Stimulated activated CD4-positive, alpha-beta T cell treated with anti-CD3 and anti-CD28 coated beads, Interleukin-4, amount 100 ng/mL, for 48 hours (primary cell): ENCODE measurements at regions not wholly inside any gene's neighbourhood (a gene's known extent, or its start where the extent isn't known, plus 50 kb on each side); places are given as distances from the start of the nearest gene placed in this dataset.

ENCODE experiments used
- DNase-seq, 2 donors: peaks; one replicate each; pipeline ENCODE4 v3.0.0-alpha.2; 2020; ENCODE audit warnings: low read depth in 2 of 2

DNA sequence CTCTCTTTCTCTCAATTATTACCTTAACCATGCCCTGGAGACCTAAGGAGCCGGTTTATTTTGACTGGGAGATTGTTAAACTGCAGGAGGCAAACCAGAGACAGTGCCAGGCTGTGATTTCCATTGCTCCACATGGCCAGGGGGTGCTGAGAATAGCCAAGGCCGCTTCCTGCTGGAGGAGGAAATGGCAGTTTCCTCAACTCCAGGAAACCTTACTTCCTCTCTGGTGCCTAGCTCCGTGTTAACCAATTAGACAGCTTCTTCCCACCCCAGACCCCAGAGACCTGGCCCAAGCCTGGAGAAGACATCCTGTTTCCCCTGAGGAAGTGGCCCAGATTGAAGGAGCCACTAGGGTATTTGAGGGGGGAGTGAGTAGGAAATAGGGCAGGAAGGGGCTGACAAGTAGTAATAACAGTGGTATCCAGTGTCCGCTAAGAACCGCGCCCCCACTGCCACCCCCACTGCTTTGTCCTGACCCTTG lies 161.2 kb downstream of the PLPP3 start:
- no peak for DNase-seq

GRCh38 chr1:56417646-56418045 lies 161.7 kb downstream of the PLPP3 start:
- no peak for DNase-seq

- DNase-seq = no peak
Observed at GRCh38 chr1:56416495-56416894, 162.9 kb downstream of the PLPP3 start.

GRCh38 chr1:56415720-56416119 lies 163.6 kb downstream of the PLPP3 start:
- DNase-seq = no peak

DNA sequence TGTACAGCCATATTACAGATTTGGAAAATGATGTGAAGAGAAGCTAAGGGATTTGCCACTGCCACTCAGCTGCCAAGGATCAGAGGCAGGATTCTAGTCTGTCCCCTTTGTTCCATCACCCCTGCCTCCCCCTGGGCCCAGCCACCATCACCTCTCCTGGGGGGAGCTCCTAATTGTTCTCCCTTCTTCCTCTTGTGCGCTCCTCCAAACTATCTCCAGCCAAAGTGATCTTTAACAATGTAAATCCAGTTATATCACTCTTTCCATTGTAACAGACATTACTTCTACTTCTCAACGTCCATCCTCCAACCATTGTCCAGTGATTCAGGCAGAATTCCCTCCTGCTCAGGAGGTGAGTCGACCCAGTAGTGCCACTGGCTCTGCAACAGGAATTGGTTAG lies 164.1 kb downstream of the PLPP3 start:
- no peak for DNase-seq

- DNase-seq = no peak
Observed at GRCh38 chr1:56414728-56415224, 164.6 kb downstream of the PLPP3 start.

DNA sequence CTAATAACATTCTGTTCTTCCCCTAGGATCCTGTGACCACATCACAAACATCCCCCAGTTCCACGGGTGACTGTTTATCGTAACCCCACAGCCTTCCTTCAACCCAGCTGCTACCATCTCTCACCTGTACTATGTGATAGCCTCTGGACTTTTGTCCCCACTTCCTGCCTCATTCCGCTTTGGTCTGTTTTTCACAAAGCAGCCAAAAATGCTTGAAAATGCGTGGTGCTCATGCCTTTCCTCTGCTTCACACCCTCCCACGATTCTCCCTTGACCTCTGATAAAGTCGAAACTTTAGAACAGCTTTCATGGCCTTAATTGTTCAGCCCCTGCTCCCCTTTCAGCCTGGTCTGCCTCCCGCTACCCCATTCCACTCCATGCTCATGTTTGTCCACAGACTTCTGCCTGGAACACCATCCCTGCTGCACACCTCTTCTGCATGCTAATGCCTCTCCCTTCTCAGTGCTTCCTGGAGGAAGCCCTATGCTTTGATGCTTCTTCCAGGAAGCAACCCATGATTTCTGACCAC lies 165.6 kb downstream of the PLPP3 start:
- DNase-seq = no peak

GRCh38 chr1:56411484-56412180 lies 167.7 kb downstream of the PLPP3 start:
- DNase-seq = no peak

DNA sequence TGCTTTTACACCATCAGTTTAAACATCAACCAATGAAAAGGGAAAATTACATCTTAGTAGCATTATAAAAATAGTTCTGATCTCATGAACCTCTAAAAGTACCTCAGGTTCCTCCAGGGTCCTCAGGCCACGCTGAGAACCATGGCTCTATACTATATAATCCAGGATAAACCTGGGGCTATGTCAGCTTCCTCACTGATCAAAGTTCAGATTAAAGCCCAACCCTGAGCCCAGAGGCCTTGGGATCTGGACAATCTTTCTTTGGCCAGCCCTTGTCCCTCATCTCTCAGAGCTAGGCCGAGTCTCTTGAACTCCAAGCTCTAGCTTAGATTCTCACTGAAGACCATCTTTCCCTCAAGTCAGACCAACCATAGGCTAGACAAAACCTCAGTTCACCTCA lies 168.3 kb downstream of the PLPP3 start:
- DNase-seq = no peak

DNA sequence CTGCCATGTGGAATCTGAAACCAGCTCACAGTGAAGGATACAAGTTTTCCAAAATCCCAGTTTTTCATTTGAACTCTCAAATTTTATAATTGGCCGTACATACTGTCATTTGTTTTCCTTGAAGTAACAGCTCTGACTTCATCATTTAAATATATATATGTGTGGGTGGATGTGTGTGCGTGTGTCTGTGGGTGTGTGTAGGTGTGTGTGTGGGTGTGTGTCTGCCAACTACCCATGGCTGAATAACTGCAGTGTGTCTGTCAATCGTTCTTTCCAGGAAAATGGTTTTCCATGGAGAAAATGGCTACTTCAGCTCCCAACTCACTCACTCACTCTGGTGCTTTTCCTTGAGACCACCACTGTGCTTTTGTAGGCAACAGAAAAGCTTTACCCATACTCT lies 169.0 kb downstream of the PLPP3 start:
- DNase-seq = no peak

DNA sequence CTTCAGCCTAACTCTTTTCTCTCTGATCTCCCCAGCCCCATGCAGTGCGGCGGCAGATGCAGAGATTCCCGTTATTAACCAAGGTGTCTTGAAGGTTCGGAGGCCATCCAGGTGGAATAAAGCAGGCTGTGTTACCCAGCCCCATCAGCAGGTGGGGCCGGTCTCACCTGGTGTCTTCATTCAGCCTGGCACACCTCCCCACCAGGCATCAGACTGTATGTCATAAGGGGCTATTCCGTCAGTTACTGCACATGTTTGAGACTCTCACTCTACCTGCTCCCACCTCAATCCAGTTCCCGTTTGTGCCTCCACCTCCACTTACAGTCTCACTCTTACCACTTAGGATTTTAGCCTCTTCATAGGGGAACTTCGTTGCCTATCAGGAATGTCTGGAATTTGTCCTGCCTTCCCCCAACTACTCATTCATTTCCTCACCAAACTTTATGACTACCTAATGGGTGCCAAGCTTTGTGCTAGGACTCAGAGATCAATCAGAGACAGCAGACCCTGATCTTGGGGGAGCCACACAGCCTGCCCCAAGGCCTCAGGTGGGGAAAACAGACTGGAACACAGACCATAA lies 170.2 kb downstream of the PLPP3 start:
- no peak for DNase-seq

- no peak for DNase-seq
Observed at GRCh38 chr1:56406821-56407220, 172.5 kb downstream of the PLPP3 start.

GRCh38 chr1:56404561-56405030 lies 174.8 kb downstream of the PLPP3 start:
- DNase-seq = no peak

GRCh38 chr1:56404066-56404465 lies 175.3 kb downstream of the PLPP3 start:
- DNase-seq = no peak

- no peak for DNase-seq
Observed at GRCh38 chr1:56403321-56403720, 176.0 kb downstream of the PLPP3 start.

DNA sequence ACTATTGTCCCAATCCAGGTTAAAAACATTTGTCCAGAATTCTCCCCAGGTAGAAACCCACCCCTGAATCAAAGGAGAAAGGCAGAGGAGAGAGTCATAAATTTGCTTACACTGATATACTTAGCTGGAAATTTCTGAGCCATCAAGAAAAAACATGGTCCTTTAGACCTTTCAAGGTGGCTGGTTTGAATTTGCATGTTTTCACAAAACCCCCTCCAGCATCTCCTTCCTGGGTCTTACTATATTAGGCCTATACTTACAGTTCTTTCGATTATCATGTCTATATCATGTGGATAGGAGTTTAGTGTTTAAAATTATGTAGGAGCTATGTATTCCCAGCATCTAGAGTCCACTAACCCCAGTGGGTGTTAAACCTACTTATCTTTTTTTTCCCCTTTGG lies 178.2 kb downstream of the PLPP3 start:
- DNase-seq = no peak

- no peak for DNase-seq
Observed at GRCh38 chr1:56400526-56400925, 178.8 kb downstream of the PLPP3 start.

DNA sequence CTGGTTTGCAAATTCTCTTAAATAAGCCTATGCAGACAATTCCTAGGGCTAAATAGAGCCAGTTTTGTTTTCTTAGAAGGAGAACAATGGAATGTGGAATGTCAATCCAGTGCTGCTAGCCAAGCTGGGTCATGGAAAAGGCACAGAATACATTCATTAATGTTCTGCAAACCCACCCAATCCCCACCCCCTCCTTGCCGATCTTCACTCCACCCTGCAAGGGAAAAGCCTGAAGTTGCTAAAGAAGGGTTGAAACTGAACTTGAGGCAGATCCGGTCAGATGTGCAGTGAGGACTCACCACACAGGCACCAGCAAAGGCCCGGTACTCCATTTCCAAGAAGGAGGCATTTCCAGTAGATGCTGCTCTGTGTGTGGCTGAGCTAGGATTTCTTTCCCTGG lies 179.6 kb downstream of the PLPP3 start:
- no peak for DNase-seq

DNA sequence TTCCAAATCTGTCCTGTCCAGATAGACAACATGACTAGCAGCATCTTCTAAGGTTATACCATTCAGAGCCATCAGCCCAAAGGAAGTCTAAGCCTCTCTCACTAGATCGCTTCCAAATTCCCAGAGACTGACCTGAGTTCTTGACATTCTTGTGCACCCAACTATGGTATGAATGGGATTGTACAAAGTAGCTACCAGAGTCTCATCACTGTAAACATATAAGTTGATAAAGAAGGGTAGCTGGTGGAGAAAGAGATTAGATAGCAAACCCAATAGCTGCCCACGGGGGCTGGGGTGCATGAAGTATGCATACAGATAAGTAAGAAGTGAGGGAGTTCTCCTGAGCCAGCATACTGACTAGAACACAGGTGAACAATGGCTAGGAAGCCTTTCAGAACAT lies 180.0 kb downstream of the PLPP3 start:
- DNase-seq = no peak

DNA sequence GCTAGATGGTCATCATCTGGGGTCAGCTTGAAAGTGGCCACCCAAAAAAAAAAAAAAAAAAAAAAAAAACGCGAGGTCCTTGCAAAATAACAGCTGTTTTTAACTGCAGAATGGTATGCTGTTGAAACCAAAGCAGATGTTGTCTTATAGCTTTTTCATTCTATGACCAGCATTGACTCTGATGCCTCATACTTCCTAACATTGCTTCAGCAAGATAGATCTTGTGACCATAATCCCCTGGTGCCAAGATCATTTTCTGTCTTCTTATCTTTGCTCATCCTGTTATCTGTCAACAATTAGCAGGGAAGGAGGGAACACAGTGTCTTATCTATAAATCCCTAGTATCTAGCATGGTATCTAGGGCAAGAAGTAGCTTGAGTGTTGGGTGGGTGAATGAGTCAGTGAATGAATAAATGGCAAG lies 181.5 kb downstream of the PLPP3 start:
- DNase-seq = no peak

DNA sequence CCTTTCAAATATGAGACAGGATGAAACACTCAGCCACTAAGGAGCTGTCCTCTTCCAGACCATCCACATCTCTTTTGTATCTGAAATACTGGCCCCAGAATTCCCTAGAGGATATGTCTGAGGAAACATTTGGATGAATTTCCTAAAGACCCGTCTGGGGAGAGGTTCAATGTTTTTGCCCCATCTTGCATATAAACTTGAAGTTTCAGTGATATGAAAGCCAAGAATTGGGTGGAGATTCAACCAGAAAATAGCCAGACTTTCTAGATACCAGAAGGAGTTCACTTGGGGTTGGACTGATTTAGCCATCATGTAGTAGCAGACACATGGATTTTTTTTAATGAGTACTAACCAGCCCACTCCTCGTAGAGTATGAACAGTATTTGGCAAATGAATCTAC lies 182.0 kb downstream of the PLPP3 start:
- no peak for DNase-seq

- no peak for DNase-seq
Observed at GRCh38 chr1:56396581-56396980, 182.8 kb downstream of the PLPP3 start.

GRCh38 chr1:56395776-56396175 lies 183.6 kb downstream of the PLPP3 start:
- DNase-seq = no peak
